Activated T-helper 17 cell treated with anti-CD3 and anti-CD28 coated beads, Interleukin-2, amount 50 U/mL, for 72 hours (primary cell): ENCODE measurements at regions not wholly inside any gene's neighbourhood (a gene's known extent, or its start where the extent isn't known, plus 50 kb on each side); places are given as distances from the start of the nearest gene placed in this dataset.

Experiments
- ATAC-seq: fragments of 150-1000 bp; cut with Tn5 transposase; replicated peaks from 2 replicates; pipeline ENCODE4 v1.10.0; 2021; ENCODE audit warnings: mild to moderate bottlenecking, moderate library complexity
- H3K27ac Mint-ChIP-seq: one replicate; pipeline ENCODE4 v1.8.0; 2022; ENCODE audit warnings: mixed read lengths
- H3K27me3 Mint-ChIP-seq: one replicate; pipeline ENCODE4 v1.8.0; 2022; ENCODE audit warnings: mixed read lengths
- H3K36me3 Mint-ChIP-seq: one replicate; pipeline ENCODE4 v1.8.0; 2022; ENCODE audit warnings: low read depth, mild to moderate bottlenecking, mixed read lengths
- H3K4me1 Mint-ChIP-seq: one replicate; pipeline ENCODE4 v1.8.0; 2022; ENCODE audit warnings: mixed read lengths
- H3K4me3 Mint-ChIP-seq: one replicate; pipeline ENCODE4 v1.8.0; 2022; ENCODE audit warnings: mild to moderate bottlenecking, mixed read lengths
- H3K9me3 Mint-ChIP-seq: one replicate; pipeline ENCODE4 v1.8.0; 2022; ENCODE audit warnings: mixed read lengths

- no peak overlapping the region for H3K4me3 Mint-ChIP-seq
- ATAC-seq: no peak
Observed at GRCh38 chr1:96931136-96931535, 209.6 kb downstream of the PTBP2 start.

GRCh38 chr1:96934282-96934681 lies 212.7 kb downstream of the PTBP2 start:
- Mint-ChIP-seq H3K4me1 (no peaks in the 10 kb centered on the region), H3K9me3 (no peaks in the 10 kb centered on the region), H3K4me3 (no peak overlapping the region), H3K27me3 (peaks cover 10% of the 10 kb centered on the region), H3K36me3 (no peaks in the 10 kb centered on the region), H3K27ac (no peak overlapping the region)
- no peak for ATAC-seq

More at GRCh38 chr1:96931136-96931535, 209.6 kb downstream of the PTBP2 start:
- Mint-ChIP-seq H3K9me3 (no peaks in the 10 kb centered on the region), H3K27ac (no peak overlapping the region), H3K4me1 (no peaks in the 10 kb centered on the region), H3K27me3 (peaks cover 10% of the 10 kb centered on the region), H3K36me3 (no peaks in the 10 kb centered on the region)

DNA sequence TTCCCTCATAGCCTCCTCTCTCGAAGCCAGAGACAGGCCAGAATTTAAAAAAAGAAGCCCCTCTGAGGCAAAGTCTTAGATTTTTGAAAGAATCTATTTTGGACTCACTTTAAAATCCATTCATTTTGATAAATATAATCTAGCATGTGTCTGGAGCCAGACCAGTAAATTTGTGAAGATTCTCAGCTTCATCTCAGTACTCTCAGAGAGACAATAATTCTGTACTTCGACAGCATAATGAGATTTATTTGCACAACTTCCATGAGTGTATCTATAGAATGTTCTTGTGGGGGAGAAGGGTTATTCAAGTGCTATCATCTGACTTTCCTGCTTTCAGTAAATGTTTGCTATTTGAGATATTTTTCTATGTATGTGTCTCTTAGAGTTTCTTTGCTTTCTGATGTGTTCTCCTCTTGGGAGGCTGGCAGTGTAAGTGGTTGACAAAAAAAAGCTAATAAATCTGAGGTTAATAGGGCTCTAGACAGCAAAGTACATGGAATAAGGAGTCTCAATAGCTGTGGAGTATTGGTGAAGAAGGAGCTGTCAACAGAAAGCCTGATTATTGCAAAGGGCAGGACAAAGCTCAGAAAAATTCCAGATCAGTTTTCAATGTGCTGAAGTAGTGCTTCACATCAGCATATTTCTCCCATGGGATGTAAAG lies 223.0 kb downstream of the PTBP2 start:
- H3K9me3 Mint-ChIP-seq: no peaks in the 10 kb centered on the region
- no peaks in the 10 kb centered on the region for H3K36me3 Mint-ChIP-seq
- ATAC-seq: no peak
- no peaks in the 10 kb centered on the region for H3K4me1 Mint-ChIP-seq
- H3K4me3 Mint-ChIP-seq: no peak overlapping the region
- peaks cover 12% of the 10 kb centered on the region for H3K27me3 Mint-ChIP-seq
- no peak overlapping the region for H3K27ac Mint-ChIP-seq

DNA sequence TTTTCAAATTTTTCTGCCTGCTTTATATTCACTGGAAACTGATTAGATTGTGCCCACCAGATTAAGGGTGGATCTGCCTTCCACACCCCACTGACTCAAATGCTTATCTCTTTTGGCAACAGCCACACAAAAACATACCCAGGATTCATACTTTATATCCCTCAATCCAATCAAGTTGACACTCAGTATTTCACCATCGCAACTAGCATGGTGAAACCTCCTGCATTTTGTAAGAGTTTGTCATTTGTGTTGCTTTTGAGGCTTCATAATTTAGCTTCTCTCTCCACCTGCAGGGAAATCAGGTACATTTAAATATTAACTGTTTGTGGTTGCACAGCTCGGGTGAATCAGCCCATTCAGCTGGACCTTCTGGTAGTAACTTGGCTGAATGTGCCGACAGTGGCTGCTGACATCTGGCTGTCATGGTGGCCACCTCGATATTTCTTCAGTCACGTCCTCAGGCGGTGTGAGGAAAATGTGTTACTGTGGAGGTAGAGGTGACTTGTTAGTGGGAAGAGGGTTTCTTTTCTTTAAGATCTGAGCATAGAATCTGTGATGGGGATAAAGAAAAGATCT lies 224.0 kb downstream of the PTBP2 start:
- no peak for ATAC-seq
- Mint-ChIP-seq H3K36me3 (no peaks in the 10 kb centered on the region), H3K4me3 (no peak overlapping the region), H3K27ac (no peak overlapping the region), H3K4me1 (no peaks in the 10 kb centered on the region), H3K27me3 (peaks cover 12% of the 10 kb centered on the region), H3K9me3 (no peaks in the 10 kb centered on the region)

- Mint-ChIP-seq H3K4me3 (no peak overlapping the region), H3K27ac (no peak overlapping the region), H3K36me3 (no peaks in the 10 kb centered on the region), H3K4me1 (no peaks in the 10 kb centered on the region), H3K9me3 (no peaks in the 10 kb centered on the region), H3K27me3 (peaks cover 4% of the 10 kb centered on the region)
- ATAC-seq: no peak
Observed at GRCh38 chr1:96955307-96956012, 233.9 kb downstream of the PTBP2 start.

GRCh38 chr1:96962216-96962615 lies 240.6 kb downstream of the PTBP2 start:
- Mint-ChIP-seq H3K4me1 (no peaks in the 10 kb centered on the region), H3K27ac (no peak overlapping the region), H3K9me3 (no peaks in the 10 kb centered on the region), H3K36me3 (no peaks in the 10 kb centered on the region), H3K27me3 (peaks cover 16% of the 10 kb centered on the region), H3K4me3 (no peak overlapping the region)
- no peak for ATAC-seq

- Mint-ChIP-seq H3K4me3 (no peak overlapping the region), H3K27me3 (peaks cover 19% of the 10 kb centered on the region), H3K36me3 (no peaks in the 10 kb centered on the region), H3K27ac (no peak overlapping the region), H3K9me3 (no peaks in the 10 kb centered on the region), H3K4me1 (no peaks in the 10 kb centered on the region)
- no peak for ATAC-seq
Observed at GRCh38 chr1:96962751-96963211, 241.2 kb downstream of the PTBP2 start.

GRCh38 chr1:96964761-96965160 lies 243.2 kb downstream of the PTBP2 start:
- H3K4me1 Mint-ChIP-seq: no peaks in the 10 kb centered on the region
- H3K27me3 Mint-ChIP-seq: peaks cover 25% of the 10 kb centered on the region
- no peak overlapping the region for H3K4me3 Mint-ChIP-seq
- no peaks in the 10 kb centered on the region for H3K9me3 Mint-ChIP-seq
- no peak for ATAC-seq
- H3K36me3 Mint-ChIP-seq: no peaks in the 10 kb centered on the region
- H3K27ac Mint-ChIP-seq: no peak overlapping the region

GRCh38 chr1:96966536-96967138 lies 245.1 kb downstream of the PTBP2 start:
- no peaks in the 10 kb centered on the region for H3K36me3 Mint-ChIP-seq
- H3K27ac Mint-ChIP-seq: no peak overlapping the region
- no peaks in the 10 kb centered on the region for H3K4me1 Mint-ChIP-seq
- no peak overlapping the region for H3K4me3 Mint-ChIP-seq
- H3K9me3 Mint-ChIP-seq: no peaks in the 10 kb centered on the region
- peak; percentile 60 for ATAC-seq
- peaks cover 32% of the 10 kb centered on the region for H3K27me3 Mint-ChIP-seq

DNA sequence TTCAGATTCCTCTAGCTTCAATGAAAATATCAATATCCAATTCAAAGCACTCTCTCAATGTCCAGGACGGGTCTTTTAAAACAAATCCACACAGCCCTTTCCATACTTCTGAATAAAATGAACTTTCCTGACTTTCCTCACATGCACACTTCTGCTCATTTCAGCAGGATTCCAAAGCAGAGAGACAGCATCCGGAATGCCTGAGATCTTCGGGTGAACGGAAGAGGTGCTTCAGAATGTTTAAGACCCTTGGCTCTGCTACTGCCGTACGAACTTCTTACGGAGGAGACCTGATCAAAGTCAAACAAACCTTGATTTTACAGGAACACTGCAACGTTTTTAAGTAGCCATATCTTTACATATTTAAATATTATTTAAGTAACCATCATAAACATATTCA lies 245.7 kb downstream of the PTBP2 start:
- Mint-ChIP-seq H3K4me1 (no peaks in the 10 kb centered on the region), H3K36me3 (no peaks in the 10 kb centered on the region), H3K27me3 (peaks cover 29% of the 10 kb centered on the region), H3K9me3 (no peaks in the 10 kb centered on the region), H3K27ac (no peak overlapping the region), H3K4me3 (no peak overlapping the region)
- no peak for ATAC-seq

- H3K9me3 Mint-ChIP-seq: no peaks in the 10 kb centered on the region
- no peak overlapping the region for H3K27ac Mint-ChIP-seq
- no peaks in the 10 kb centered on the region for H3K4me1 Mint-ChIP-seq
- no peak overlapping the region for H3K4me3 Mint-ChIP-seq
- H3K27me3 Mint-ChIP-seq: peaks cover 28% of the 10 kb centered on the region
- no peaks in the 10 kb centered on the region for H3K36me3 Mint-ChIP-seq
- no peak for ATAC-seq
Observed at GRCh38 chr1:96968541-96968940, 247.0 kb downstream of the PTBP2 start.

DNA sequence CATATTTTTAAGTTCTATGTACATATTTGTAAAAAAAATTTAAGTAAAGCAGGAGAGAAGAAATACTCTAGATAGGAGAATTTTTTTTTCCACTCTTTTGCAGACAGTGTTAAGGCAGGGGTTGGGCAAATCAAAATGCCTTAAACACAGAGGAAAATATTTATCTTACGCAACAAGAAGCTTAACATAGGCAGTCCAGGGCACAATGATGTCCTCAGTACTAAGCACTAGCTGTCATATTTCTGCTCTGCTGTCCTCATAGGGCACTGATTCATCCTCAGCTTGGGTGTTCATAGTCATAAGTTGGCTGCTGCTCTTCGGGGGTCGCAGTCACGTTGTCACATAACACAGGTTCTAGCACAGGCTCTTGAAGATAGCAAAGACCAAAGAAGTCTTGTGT lies 247.4 kb downstream of the PTBP2 start:
- H3K27me3 Mint-ChIP-seq: peaks cover 31% of the 10 kb centered on the region
- H3K9me3 Mint-ChIP-seq: no peaks in the 10 kb centered on the region
- no peak for ATAC-seq
- H3K4me1 Mint-ChIP-seq: no peaks in the 10 kb centered on the region
- no peak overlapping the region for H3K4me3 Mint-ChIP-seq
- no peaks in the 10 kb centered on the region for H3K36me3 Mint-ChIP-seq
- no peak overlapping the region for H3K27ac Mint-ChIP-seq

DNA sequence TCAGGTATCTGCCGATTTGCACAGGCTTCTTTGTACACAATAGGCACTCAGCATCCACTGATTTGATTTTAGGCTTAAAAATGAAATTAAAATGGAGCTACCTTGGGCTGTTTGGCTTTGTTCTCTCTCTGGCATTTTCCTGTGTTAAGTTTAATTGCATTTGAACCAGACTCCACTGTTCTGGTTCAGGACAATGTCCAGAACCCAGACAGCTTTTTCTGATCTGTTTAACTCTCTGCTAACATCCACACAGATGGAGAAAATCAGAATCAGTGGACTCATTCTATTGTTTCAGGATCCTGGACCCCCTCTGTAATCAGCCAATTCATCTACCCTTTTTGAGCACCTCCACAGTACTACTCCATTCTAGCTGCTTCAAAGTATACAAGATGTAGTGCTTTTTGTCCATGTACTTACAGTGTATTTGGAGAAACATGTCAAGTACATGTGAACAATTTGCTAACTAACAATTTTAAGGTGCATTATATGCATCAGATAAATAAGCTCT lies 248.1 kb downstream of the PTBP2 start:
- peaks cover 29% of the 10 kb centered on the region for H3K27me3 Mint-ChIP-seq
- no peaks in the 10 kb centered on the region for H3K4me1 Mint-ChIP-seq
- no peak for ATAC-seq
- no peak overlapping the region for H3K4me3 Mint-ChIP-seq
- H3K36me3 Mint-ChIP-seq: no peaks in the 10 kb centered on the region
- H3K27ac Mint-ChIP-seq: no peak overlapping the region
- H3K9me3 Mint-ChIP-seq: no peaks in the 10 kb centered on the region

DNA sequence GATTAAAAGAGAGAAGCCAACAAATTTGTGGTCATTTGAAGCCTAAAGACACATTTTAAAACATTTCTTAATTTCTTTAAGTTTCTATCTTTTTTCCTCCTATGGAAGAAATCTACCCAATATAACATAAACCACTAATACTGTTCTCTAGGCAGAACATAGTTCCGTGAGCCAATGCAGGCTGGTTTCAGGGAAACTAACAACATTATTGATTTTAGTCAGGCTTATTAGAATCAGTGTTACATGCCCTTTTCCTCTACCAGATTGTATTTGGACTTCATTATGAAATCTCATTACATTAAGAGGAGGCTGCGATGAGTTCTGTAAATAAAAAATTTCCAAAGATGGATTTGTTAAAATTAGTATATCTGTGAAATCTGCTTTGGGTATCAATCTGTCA lies 249.9 kb downstream of the PTBP2 start:
- H3K4me3 Mint-ChIP-seq: no peak overlapping the region
- no peaks in the 10 kb centered on the region for H3K9me3 Mint-ChIP-seq
- H3K27me3 Mint-ChIP-seq: peaks cover 37% of the 10 kb centered on the region
- no peaks in the 10 kb centered on the region for H3K4me1 Mint-ChIP-seq
- H3K36me3 Mint-ChIP-seq: no peaks in the 10 kb centered on the region
- H3K27ac Mint-ChIP-seq: no peak overlapping the region
- no peak for ATAC-seq
